Vagina (tissue), 2 donors: ENCODE measurements at regions not wholly inside any gene's neighbourhood (a gene's known extent, or its start where the extent isn't known, plus 50 kb on each side); places are given as distances from the start of the nearest gene placed in this dataset.

Experiments used
- CTCF ChIP-seq, 3 experiments: fragments of 450-650 bp in 2 of 3; fragments of 200-600 bp in 1 of 3; sonication (generic) in 1 of 3; IDR thresholded peaks; one replicate each; pipeline ENCODE4 v1.5.1; 2017 to 2019; ENCODE audit warnings: antibody characterized with exemption in 3 of 3, mild to moderate bottlenecking in 2 of 3, moderate library complexity in 2 of 3
- POLR2A ChIP-seq, 2 donors: fragments of 450-650 bp; IDR thresholded peaks; one replicate each; pipeline ENCODE4 v1.6.1; 2017; ENCODE audit warnings: antibody characterized with exemption in 2 of 2, mild to moderate bottlenecking in 2 of 2, moderate library complexity in 2 of 2
- POLR2AphosphoS5 ChIP-seq, 2 donors: sonication (generic); formaldehyde crosslinking; IDR thresholded peaks; one replicate each; pipeline ENCODE4 v1.9.0; 2017; ENCODE audit warnings: antibody characterized with exemption in 2 of 2, mild to moderate bottlenecking in 2 of 2, low read depth in 1 of 2; ENCODE audit not compliant: insufficient read depth in 1 of 2

DNA sequence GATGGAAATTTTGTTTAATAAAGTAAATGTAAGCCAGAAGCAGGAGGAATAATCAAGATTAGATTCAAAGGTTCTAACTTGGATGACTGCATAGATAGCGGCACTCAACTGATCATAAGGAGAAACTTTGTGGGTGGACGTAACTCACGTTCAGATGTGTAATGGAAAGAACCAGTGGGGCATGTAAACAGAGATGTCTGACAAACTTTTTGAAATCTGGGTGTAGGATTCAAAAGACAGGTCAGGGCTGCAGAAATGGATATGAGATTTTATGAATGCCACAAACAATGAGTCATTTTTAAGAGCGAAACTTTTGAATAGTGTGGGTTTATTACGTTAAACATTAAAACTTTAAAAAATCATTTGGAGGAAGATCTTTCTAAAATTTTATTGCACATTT is 375.6 kb downstream of the GBA3 start:
- TF ChIP-seq POLR2A (IDR thresholded peaks at IDR 0.05) (no peak), CTCF (IDR thresholded peaks at IDR 0.05) (no peak), POLR2AphosphoS5 (IDR thresholded peaks at IDR 0.05; ENCODE audit: insufficient read depth in 1 of 2, low read depth in 1 of 2) (no peak)
